Endothelial cell of umbilical vein (primary cell): ENCODE measurements at regions not wholly inside any gene's neighbourhood (a gene's known extent, or its start where the extent isn't known, plus 50 kb on each side); places are given as distances from the start of the nearest gene placed in this dataset.
"Not testable (repeated sequence)": the region's sequence is repeated elsewhere in the genome, so short reads cannot be mapped to it uniquely, and the experiment has no call there.

Source experiments
- EZH2 ChIP-seq: IDR thresholded peaks from 2 replicates; pipeline ENCODE4 v1.6.1; 2012; ENCODE audit warnings: borderline replicate concordance, low read depth, mild to moderate bottlenecking, moderate library complexity, low read length, inconsistent platforms; ENCODE audit not compliant: severe bottlenecking
- GATA2 ChIP-seq: IDR thresholded peaks from 2 replicates; pipeline ENCODE4 v1.7.0; 2011; ENCODE audit warnings: low read depth, mild to moderate bottlenecking, moderate library complexity, mixed read lengths, low read length; ENCODE audit not compliant: insufficient read length, insufficient read depth

DNA sequence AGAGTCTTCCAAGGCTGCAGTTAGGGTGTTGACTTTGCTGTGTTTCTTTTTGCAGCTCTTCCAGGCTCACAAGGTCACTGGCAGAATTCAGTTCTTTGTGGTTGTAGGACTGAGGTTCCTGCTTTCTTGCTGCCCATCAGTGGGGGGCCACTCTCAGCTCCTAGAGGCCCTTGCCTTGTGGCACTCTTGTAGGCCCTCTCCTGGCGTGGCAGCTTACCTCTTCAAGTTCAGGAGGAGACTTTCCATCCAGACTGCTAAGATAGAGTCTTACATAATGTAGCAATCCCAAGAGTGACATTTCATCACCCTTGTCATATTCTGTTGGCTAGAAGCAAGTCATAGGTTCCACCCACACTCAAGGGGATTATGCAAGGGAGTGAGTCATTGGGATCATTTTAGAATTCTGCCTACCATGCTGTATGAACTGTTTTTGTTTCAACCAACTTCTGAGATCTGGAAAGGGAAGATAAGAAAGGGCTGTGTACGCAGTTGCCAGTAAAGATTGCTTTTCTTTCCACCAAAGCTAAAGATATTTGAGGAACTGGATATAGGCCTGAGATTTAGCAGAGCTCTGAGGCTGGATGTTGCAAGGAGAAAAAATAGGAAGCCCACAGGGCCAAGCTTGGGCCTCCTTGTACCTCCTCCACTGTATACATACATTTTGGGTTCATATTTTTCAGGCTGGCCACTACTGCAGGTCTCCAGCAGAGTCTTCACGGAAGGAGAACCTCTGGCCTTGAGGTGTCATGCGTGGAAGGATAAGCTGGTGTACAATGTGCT, 91.8 kb downstream of the FAM72C start:
- TF ChIP-seq EZH2, GATA2: not testable (repeated sequence)
